Hematopoietic multipotent progenitor cell treated with erythropoietin and hydrocortisone succinate and interleukin-3 and kit ligand, for 15 days (in vitro differentiated cells): ENCODE measurements at regions not wholly inside any gene's neighbourhood (a gene's known extent, or its start where the extent isn't known, plus 50 kb on each side); places are given as distances from the start of the nearest gene placed in this dataset.

ENCODE experiments used
- DNase-seq: peaks from one replicate; pipeline ENCODE4 v3.0.0-alpha.2; 2015; ENCODE audit warnings: low spot score

DNA sequence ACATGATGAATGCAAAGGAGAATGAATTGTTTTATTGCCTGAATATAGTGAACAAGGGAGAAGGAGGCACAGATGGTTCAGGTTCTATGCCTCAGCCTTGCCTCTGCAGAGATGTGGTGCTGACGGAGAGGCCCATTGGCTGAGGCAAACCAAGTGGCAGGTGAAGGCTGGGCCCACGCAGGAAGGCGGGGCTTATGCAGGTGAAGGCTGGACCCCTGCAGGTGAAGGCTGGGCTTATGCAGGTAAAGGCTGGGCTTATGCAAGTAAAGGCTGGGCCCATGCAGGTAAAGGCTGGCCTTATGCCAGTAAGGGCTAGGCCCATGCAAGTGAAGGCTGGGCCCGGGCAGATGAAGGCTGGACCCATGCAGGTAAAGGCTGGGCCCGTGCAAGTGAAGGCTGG, 414.7 kb downstream of the LRATD1 start:
- no peak for DNase-seq

DNA sequence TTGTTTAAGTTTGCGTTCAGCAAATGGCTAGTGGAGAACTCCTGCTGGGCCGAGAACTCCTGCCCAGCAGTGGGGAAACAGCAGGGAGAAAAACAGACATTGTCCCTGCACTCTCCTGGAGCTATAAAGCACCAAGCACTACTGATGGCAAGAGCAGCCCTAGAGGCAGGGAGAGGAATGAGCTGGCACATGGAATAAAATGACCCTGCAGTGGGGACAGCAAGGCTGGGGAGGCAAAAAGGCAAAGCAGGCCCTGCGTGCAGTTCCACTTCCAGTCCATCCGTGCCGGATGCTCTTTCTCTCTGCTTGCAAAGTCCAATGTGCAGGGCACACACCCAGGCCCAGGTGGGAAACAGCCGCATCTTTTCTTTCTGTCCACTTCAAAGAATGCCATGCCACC, 415.5 kb downstream of the LRATD1 start:
- DNase-seq, result no peak

DNA sequence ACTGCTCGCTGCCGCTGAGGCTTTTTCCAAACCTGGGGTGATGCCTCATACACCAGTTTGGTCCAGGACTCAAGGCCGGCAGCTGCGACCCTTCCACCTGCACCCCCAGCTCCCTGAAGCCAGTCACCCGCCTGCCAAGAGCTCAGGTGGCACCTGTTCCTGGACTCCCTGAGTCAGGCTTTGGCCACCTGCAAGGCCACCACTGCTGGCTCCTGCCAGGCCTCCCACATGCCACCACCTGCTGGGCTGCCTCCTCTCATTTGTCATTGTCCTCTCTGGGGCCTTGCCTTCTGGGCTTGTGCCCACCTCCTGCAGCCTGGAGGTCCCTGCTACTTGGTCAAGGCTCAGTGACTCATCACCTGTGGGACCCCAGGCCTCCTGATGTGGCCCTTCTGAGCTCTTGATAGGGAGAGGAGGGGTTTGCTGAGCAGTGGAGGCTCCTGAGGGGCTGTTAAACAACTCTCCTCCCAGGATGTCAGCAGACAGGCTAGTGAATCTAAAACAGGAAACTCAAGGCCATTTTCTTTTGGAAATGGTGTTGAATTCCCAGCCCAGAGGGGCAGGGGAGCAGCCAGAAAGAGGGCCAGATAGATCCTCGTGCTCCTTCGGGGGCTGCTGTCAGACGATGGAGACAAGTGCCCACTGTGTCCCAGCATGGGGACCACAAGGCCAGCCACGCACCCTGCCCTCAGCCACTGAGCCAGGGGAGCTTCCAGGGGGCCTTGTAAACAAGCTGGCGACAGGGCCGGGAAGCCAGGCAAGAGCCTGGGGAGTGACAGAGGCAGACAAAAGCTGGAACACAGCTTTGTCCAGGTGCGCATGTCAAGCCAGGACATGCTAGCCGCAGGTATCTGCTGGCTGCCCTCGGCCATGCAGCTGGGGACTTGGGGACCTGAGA, 416.8 kb downstream of the LRATD1 start:
- DNase-seq, result no peak

DNA sequence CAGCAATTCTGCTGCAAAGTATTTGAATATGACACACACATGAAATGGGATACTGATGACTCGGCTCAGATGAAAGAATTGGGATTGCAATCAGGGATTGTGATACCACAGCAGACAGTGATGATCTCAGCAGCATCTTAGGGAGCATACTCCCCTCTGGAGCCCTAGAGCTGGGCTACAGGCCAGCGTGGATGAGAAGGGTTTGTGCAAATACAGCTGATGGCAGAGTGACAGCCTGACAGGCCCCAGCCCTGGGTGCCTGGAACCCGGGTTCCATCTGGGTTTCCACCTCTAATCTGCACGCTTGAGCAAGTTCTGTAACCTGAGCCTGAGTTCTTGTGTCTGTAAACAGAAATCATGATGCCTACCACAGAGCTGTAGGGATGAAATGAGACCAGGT, 418.0 kb downstream of the LRATD1 start:
- no peak for DNase-seq

DNA sequence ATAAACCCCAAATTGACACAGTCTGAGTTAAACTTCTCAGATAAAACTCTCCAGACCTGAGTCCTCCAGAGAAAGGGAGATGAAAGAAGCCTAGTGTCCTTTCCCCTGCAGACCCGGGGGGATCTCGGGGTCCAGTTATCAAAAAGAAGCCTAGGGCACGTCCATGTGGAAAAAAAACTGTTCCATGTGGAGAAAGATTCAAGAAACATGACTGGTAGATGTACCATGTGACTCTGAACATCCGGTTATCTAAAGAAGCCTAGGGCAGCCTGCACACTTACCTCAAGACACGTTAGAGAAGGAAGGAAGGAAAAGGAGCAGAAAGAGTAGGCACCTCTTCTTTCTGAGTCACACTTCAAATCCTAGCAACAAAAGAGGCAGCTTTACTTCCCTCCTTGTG, 421.0 kb downstream of the LRATD1 start:
- no peak for DNase-seq

DNA sequence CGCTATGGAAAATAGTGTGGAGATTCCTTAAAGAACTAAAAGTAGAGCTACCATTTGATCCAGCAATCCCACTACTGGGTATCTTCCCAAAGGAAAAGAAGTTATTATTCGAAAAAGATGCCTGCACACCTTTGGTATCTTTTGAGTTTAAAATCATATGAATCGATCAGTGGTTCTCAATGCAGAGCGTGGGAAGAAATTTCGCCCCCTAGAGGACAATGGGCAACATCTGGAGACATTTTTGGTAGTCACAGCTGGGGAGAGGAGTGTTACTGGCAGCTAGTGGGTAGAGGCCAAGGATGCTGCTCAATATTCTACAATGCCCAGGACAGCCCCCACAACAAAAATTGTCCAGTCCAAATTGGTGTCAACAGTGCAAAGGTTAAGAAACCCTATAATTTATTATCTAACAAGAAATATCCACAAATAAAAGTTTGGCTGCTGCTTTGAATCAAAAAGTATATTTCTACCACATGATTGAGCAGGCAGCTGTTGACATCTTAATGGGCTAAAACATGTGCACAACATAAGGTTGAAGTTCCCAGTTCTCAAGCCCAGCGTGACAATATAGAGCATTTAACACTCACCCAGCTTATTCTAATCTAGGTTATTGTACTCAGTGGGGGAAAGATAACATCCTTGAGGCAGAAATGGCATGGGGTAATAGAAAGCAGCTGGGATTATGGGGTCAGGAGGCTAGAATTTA, 425.7 kb downstream of the LRATD1 start:
- DNase-seq, result peak; percentile 51

DNA sequence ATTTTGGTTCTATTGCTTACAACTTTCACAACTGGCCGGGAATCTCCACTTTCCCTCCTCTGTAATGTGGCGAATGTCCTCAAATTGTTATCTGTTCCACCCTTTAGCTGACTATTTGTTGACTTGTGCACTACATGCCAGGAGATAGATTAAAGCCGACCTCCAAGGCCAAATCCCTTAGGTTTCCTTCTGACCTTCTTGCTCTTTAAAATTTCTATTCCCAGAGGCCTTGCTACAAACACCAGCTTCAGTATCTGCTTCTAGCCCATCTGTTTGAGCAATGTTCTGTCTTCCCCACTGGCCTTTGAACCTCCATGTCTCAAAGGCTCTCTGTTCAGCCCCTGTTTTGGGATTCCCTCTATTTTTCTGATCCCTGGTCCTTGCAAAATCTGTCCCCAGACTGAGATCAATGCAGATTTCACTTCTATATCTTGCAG, 426.2 kb downstream of the LRATD1 start:
- no peak for DNase-seq

DNA sequence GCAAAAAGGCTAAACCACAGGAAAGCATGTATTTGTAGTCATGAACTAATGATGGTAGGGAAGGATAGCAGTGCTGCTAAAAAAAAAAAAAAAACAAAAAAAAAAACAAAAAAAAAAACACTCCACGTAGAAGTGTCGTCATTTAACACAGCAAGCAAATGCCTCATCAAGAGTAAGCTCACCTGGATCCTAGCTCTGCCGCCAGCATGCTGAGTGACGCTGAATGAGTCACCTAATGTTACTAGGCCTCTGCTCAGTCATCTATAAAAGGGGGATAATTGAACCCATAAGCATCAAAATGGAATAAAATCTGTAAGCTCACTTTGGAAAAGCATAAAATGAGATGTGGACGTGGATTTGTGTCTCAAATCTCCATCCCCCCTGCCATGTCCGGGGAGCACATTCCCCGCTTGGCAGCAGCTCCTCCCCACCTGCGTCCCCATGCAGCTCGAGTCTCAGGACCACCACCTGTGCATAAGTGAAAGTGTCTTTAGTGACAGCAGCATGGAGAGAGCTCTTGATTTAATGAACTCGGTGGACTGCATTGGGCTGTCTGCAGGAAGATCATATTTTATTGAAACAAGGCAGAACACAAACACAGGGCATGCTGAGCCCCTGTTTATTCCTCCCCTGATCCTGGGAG, 427.5 kb downstream of the LRATD1 start:
- no peak for DNase-seq

DNA sequence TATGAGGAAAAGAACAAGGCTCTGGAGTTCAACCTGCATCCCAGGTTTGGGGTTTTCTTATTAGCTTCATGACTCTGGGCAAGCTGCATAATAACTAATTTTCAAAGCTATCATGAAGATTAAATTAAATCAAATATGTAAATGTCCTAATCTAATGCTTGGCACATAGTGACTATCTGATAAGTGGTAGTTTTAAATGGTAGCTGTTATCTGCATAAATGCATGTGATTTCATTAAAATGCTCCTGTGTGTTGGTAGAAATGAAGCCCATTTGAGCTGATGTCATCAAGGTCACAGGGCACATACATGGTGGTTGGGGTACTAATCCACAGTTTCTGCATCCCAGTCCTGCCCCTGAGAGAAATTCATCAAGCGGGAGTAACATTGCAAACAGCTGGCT, 428.8 kb downstream of the LRATD1 start:
- no peak for DNase-seq

DNA sequence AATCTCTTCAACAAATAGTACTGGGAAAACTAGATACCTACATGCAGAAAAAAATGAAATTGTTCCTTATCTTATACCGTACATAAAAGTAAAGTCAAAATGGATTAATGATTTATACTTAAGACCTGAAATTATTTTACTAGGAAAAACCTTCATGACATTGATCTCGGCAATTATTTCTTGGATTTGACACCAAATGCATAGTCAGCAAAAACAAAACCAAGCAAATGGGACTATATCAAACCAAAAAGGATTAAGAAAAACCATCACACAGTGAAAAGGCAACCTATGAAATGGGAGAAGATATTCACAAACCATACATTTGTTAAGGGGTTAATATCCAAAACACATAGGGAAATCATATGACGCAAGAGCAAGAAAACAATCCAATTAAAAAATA, 433.6 kb downstream of the LRATD1 start:
- no peak for DNase-seq

DNA sequence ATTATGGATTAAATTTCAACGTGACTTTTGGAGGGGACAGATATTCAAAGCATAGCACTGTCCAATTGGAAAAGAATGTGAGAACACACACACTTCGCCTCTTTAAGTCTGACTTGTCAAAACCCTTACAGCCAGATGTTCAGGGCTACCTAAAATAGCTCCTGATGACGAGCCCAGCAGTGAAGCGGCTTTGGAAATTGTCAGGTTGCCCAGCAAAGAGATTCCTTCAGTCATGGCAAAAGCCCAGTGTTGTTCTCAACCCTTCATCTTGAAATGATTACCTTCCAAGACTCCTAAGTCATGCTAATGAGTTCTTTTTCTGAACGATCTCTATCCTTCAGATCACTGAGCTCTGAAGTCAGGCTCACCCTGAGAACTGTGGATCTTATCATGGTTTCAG, 436.6 kb downstream of the LRATD1 start:
- no peak for DNase-seq

DNA sequence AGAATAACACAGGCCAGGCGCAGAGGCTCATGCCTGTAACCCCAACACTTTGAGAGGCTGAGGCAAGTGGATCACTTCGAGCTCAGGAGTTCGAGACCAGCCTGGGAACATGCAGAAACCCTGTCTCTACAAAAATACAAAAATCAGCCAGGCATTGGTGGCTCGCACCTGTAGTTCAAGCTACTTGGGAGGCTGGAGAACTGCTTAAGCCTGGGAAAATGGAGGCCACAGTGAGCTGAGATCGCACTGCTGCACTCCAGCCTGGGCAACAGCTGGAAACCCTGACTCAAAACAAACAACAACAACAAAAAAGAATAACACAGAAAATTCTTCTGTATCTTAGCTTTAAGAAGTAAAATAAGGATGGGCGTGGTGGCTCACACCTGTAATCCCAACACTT, 440.3 kb downstream of the LRATD1 start:
- no peak for DNase-seq

DNA sequence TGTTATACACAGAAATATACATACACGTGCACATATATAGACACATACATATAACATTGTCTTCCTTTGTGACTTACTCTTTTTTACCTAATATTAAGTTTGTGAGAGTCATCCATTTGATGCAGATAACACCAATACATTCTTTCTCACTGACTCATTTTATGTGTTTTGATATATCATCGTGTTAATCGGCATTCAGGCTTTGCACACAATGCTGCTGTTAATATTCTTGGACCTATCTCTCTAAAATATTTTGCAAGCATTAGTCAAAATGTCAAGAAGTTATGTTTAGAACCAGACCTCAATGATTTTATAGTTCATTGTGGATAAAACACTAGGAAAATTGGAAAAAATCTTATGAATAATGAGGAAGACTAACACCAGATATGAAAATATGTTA, 441.1 kb downstream of the LRATD1 start:
- DNase-seq, result no peak

DNA sequence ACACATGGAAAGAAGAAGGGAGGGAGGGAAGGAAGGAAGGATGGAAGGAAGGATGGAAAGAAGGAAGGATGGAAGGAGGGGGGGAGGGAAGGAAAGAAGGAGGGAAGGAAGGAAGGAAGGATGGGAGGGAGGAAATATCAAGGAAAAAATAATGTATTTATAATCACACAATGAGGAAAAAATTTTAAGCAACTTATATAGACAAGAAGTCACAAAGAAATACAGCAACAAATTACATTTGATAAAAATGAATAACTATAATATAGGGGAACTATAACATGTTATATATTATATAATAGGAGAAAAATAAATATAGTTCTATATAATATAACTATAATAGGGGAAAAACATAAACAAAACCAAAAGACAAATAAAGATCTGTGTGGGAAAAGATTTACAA, 441.8 kb downstream of the LRATD1 start:
- no peak for DNase-seq

DNA sequence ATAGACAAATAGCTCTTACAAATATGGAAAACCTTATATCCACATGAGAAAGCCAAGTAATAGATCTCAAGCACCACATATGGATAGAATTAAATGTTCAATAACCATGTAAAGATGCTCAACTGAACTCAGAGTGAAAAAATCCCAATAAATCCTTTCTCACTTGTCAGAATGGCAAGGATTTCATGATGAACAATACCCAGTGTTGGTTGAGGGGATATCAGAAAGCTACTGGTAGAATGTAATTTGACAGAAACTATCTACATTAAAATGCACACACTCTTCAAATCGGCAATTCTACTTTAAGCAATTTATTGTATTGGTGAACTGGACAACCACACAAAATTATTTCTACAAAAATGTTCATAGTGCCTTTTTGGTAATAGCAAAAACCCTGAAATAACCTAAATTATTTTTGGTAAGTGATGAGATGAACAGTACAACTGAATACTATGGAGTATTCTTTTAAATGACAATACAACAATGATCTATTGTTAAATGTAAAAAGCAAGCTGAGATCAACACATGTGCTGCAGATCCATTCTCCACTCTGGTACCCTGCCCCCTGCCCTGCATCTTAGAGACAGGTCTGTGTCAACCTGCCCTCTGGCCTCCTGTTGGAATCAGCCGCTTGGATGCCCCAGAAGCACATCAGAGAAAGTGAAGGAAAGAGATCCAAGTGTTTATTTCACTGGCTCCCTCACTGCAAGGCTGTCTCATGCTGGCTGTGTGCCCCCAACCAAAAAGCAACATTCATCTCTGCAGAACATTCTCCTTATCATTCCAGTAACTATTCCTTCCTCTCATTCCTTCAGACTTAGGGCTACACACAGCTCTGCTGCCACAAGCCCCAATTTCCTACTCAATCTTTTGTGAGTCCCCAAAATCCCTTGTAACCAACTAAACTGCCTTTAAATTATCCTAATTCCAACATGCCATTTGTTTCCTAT, 442.5 kb downstream of the LRATD1 start:
- DNase-seq, result no peak

DNA sequence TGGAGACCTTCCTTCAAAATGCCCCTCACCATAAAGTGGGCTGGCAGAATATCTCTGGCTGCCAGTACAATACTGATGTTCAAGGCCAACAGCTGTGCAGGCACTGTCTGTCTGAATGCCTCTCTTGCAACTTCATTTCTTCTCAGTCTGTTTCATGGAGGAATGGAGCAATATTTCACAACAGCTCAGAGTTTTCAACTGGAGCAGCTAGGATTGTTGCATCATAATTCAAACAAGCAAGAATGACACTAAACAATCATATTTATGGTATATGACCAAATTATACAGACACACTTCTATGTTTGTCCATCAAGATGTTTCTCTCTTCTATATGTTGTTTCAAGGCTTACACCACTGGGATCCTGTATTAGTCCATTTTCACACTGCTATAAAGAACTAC, 444.2 kb downstream of the LRATD1 start:
- no peak for DNase-seq

DNA sequence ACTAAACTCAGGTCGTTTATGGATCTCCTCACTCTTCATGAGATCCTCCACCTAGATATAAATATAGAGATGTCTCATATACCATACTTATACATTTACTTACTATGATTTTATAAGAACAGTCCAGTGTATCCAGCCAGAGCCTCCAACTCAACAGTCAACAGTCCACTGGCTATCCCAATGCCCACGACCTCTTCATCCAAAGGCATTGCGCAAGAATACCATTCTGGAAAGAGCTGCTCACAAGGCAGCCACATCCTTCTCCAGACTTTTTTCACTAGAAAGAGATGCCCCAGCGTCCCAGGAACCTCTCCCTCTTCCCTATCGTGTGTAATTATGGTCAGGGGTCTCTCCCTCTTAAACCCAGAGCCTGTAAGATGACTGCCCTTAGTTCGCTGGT, 448.8 kb downstream of the LRATD1 start:
- DNase-seq, result no peak

DNA sequence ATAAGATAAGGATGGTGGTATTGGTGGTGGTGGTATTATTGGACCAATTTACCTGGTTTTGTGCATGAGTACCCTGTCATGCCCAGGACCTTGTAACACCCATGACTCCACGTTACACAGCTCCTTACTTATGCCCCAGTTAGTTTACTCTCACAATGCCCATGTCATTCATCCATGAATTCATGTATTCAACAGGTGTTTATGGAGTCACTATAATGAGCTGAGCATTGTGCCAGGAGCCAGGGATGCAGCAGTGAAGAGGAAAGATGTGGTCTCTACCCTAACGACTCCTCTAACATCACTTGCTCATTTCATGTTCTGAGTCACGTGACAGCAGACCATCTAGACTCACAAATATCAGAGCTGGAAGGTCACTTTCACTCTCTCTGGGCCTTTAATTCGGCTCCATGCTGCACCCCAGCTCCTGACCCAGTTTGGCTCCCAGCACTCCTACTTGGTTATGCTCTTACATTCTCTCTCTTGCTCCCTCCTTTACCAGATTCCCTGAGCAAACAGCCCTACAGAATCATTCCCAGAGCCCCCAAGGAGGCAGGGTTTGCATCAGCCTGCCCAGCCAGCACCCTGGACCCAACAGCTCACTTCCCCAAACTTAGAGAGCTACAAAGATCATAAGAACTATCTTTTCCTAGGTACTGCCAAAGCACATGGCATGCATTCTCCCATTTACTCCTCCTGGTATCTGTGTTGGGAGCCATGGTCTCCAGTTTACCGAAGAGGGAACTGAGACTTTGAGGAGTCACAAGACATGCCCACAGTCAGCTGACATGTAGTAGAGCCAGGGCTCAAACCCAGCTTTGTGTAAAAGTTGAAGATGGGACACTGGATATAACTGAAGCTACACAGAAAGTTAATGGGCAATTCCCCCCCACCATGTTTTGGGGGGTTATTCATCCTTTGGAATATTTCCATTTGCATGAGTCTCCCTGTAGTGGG, 449.9 kb downstream of the LRATD1 start:
- DNase-seq, result no peak

DNA sequence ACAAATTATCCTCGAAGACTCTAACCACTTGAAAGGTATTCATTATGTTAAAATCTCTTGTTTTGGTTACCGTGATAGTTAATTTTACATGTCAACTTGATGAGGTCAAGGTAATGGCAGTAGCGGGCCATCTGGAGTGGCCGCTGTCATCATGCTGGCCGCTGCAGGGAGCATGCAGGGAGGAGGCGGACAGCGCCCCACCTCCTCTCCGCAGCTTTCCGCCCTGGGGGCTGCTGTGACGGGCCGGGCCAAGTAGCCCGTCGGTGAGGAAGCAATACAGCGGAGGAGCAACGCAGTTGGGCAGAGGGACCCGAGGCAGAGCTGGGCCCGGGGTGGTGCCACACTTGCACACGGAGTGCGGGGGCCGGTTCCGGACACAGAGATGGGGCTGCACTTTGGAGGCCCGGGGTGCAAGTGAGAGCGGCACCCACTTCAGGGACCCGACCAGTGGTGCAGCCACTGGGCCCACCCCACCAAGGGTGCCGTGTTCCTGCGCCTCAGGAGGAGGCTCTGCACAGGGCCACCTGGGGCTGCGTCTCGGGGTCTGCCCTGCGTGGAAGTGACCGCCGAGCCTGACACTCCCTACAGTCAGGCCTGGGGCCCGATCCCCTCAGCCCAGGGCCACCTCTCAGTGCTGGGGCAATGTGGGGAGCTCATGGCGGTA, 452.4 kb downstream of the LRATD1 start:
- DNase-seq, result no peak

DNA sequence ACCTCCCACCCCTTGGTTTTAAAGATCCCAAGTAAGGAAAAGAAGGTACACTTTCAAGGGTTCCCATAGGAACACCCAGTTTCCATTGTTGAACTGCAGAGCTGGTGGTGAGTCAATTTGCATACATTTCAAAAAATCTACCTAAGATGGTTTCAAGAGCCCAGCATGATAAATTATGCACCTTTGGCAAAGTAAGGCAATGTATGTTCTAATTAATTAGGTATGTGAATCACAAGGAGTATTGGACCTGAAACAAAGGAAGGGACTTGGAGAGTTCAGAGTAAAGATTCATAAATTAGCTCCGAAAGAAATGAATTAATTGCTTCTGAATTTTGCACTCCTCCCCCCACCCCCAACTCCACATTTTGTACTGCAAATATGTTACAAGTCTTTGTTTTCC, 459.7 kb downstream of the LRATD1 start:
- no peak for DNase-seq
